ENCODE measurements at regions not wholly inside any gene's neighbourhood (a gene's known extent, or its start where the extent isn't known, plus 50 kb on each side); places are given as distances from the start of the nearest gene placed in this dataset.

DNA sequence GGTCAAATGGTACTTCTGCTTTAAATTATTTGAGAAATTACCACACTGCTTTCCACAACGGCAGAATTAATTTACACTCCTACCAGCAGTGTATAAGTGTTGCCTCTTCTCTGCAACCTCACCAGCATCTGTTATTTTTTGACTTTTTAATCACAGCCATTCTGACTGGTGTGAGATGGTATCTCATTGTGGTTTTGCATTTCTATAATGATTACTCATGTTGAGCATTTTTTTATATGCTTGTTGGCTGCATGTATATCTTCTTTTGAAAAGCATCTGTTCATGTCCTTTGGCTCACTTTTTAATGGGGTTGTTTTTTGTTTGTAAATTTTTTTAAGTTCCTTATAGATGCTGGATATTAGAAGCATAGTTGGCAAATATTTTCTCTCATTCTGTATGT lies 446.7 kb downstream of the PMP22 start:
- TF ChIP-seq, protein P1, sequence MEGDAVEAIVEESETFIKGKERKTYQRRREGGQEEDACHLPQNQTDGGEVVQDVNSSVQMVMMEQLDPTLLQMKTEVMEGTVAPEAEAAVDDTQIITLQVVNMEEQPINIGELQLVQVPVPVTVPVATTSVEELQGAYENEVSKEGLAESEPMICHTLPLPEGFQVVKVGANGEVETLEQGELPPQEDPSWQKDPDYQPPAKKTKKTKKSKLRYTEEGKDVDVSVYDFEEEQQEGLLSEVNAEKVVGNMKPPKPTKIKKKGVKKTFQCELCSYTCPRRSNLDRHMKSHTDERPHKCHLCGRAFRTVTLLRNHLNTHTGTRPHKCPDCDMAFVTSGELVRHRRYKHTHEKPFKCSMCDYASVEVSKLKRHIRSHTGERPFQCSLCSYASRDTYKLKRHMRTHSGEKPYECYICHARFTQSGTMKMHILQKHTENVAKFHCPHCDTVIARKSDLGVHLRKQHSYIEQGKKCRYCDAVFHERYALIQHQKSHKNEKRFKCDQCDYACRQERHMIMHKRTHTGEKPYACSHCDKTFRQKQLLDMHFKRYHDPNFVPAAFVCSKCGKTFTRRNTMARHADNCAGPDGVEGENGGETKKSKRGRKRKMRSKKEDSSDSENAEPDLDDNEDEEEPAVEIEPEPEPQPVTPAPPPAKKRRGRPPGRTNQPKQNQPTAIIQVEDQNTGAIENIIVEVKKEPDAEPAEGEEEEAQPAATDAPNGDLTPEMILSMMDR (IDR thresholded peaks at IDR 0.05 in 4 of 5, conservative IDR thresholded peaks at IDR 0.05 in 1 of 5) = no peak
- TF ChIP-seq POLR2A (IDR thresholded peaks at IDR 0.05) = no peak

Measured in gastrocnemius medialis (tissue), 4 donors.